Neural cell (in vitro differentiated cells): ENCODE measurements at regions not wholly inside any gene's neighbourhood (a gene's known extent, or its start where the extent isn't known, plus 50 kb on each side); places are given as distances from the start of the nearest gene placed in this dataset.

Experiments used
- H2AFZ ChIP-seq: fragments of 200-600, 300-800 bp; sonication (generic), shearing (Covaris generic); 2 replicates; pipeline ENCODE4 v1.6.0; 2014; ENCODE audit warnings: low read depth, mild to moderate bottlenecking, antibody characterized with exemption, low read length, moderate library complexity
- H3F3A ChIP-seq: fragments of 200-600 bp; shearing (Covaris generic); 2 replicates; pipeline ENCODE4 v1.6.1; 2016; ENCODE audit warnings: mild to moderate bottlenecking, moderate library complexity, mixed read lengths, antibody characterized with exemption, low read length; ENCODE audit not compliant: insufficient read depth, poor library complexity, severe bottlenecking
- H3K27ac ChIP-seq: fragments of 200-600, 300-800 bp; sonication (generic), shearing (Covaris generic); 2 replicates; pipeline ENCODE4 v1.5.1; 2014; ENCODE audit warnings: mild to moderate bottlenecking, low read length, moderate library complexity
- H3K27me3 ChIP-seq: fragments of 300-800, 200-600 bp; sonication (generic), shearing (Covaris generic); 2 replicates; pipeline ENCODE4 v1.6.0; 2014; ENCODE audit warnings: mild to moderate bottlenecking, low read depth, low read length, moderate library complexity; ENCODE audit not compliant: insufficient read depth
- H3K36me3 ChIP-seq: fragments of 300-800, 200-600 bp; sonication (generic), shearing (Covaris generic); 2 replicates; pipeline ENCODE4 v1.5.1; 2014; ENCODE audit warnings: mild to moderate bottlenecking, antibody characterized with exemption, low read length, moderate library complexity; ENCODE audit not compliant: insufficient read depth
- H3K4me2 ChIP-seq: fragments of 300-800, 200-600 bp; sonication (generic), shearing (Covaris generic); 2 replicates; pipeline ENCODE4 v1.6.0; 2014; ENCODE audit warnings: mild to moderate bottlenecking, low read length
- H3K4me3 ChIP-seq: fragments of 300-800, 200-600 bp; sonication (generic), shearing (Covaris generic); 2 replicates; pipeline ENCODE4 v1.5.1; 2014; ENCODE audit warnings: mild to moderate bottlenecking, low read length, moderate library complexity
- H3K79me2 ChIP-seq: fragments of 200-600 bp; shearing (Covaris generic); replicated peaks from 2 replicates; pipeline ENCODE4 v1.6.0; 2014; ENCODE audit warnings: mild to moderate bottlenecking, low read length, moderate library complexity; ENCODE audit not compliant: insufficient read depth
- H3K9ac ChIP-seq: fragments of 300-800, 200-600 bp; sonication (generic), shearing (Covaris generic); 2 replicates; pipeline ENCODE4 v1.6.1; 2016; ENCODE audit warnings: mild to moderate bottlenecking, low read length, mixed read lengths
- H3K9me2 ChIP-seq: fragments of 200-600 bp; shearing (Covaris generic); 2 replicates; pipeline ENCODE4 v1.6.1; 2016; ENCODE audit warnings: mild to moderate bottlenecking, low read length, mixed read lengths; ENCODE audit not compliant: insufficient read depth
- H3K9me3 ChIP-seq: fragments of 200-600, 300-800 bp; sonication (generic), shearing (Covaris generic); 2 replicates; pipeline ENCODE4 v1.6.1; 2016; ENCODE audit warnings: mild to moderate bottlenecking, mixed run types, low read length, moderate library complexity, mixed read lengths
- H4K20me1 ChIP-seq: fragments of 200-600 bp; shearing (Covaris generic); 2 replicates; pipeline ENCODE4 v1.6.1; 2016; ENCODE audit warnings: mild to moderate bottlenecking, mixed run types; ENCODE audit not compliant: insufficient read depth
- EP300 ChIP-seq: fragments of 450-650 bp; conservative IDR thresholded peaks from 2 replicates; pipeline ENCODE4 v1.6.1; 2014; ENCODE audit warnings: antibody characterized with exemption, mild to moderate bottlenecking, moderate library complexity; ENCODE audit not compliant: poor library complexity, severe bottlenecking
- EZH2 ChIP-seq: fragments of 200-600, 300-800 bp; shearing (Covaris generic), sonication (generic); IDR thresholded peaks from 2 replicates; pipeline ENCODE4 v1.6.1; 2014; ENCODE audit warnings: antibody characterized with exemption, low read length, borderline replicate concordance, mild to moderate bottlenecking; ENCODE audit not compliant: insufficient read depth, poor library complexity, severe bottlenecking
- MXI1 ChIP-seq: fragments of 450-650 bp; conservative IDR thresholded peaks from 2 replicates; pipeline ENCODE4 v1.6.1; 2014; ENCODE audit warnings: antibody characterized with exemption, mild to moderate bottlenecking; ENCODE audit not compliant: poor library complexity, severe bottlenecking
- POLR2AphosphoS5 ChIP-seq: IDR thresholded peaks from 2 replicates; pipeline ENCODE4 v1.6.1; 2012
- RAD21 ChIP-seq: fragments of 450-650 bp; conservative IDR thresholded peaks from 2 replicates; pipeline ENCODE4 v1.6.1; 2014; ENCODE audit warnings: antibody characterized with exemption, mild to moderate bottlenecking, moderate library complexity
- SMC3 ChIP-seq: fragments of 450-650 bp; conservative IDR thresholded peaks from 2 replicates; pipeline ENCODE4 v1.6.1; 2014; ENCODE audit warnings: antibody characterized with exemption, mild to moderate bottlenecking, moderate library complexity; ENCODE audit not compliant: poor library complexity
- TAF1 ChIP-seq: IDR thresholded peaks from 2 replicates; pipeline ENCODE4 v1.6.1; 2012; ENCODE audit warnings: low read depth
- TF ChIP-seq, protein P1 (sequence below): fragments of 450-650 bp; IDR thresholded peaks from 2 replicates; pipeline ENCODE4 v1.5.1; 2014; ENCODE audit warnings: antibody characterized with exemption, mild to moderate bottlenecking, moderate library complexity; ENCODE audit not compliant: poor library complexity, severe bottlenecking
- TF ChIP-seq, protein P2 (sequence below): IDR thresholded peaks from 2 replicates; pipeline ENCODE4 v1.6.1; 2012; ENCODE audit warnings: borderline replicate concordance

DNA sequence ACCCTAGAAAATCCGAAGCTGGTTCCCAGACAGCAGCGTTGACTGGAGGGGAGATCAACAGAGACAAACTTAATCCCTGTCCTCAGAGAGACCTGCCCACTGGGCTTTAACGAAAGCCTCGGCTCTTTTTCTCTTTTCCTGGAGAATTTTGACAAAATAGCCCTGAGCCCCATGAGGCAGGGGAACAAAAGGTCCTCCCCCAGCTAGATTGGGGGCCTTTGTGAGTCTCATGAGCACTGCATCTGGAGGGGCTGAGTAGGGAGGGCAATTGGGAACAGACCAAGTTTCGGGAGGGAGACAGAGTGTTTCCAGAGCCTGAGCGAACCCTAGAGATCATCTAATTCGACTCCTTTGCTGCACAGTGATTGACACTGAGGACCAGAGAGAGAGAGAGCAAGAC is 123.9 kb upstream of the HAAO start:
- Histone ChIP-seq H3F3A (no peaks in the 10 kb centered on the region), H4K20me1 (no peaks in the 10 kb centered on the region), H3K9me3 (no peaks in the 10 kb centered on the region), H3K36me3 (no peaks in the 10 kb centered on the region), H3K4me3 (no peak overlapping the region), H2AFZ (no peak overlapping the region), H3K4me2 (no peak overlapping the region), H3K27me3 (no peaks in the 10 kb centered on the region), H3K9me2 (no peaks in the 10 kb centered on the region), H3K27ac (no peak overlapping the region), H3K9ac (no peak overlapping the region), H3K79me2 (no peaks in the 10 kb centered on the region)
- TF ChIP-seq POLR2AphosphoS5 (no peak), EP300 (no peak), MXI1 (no peak), EZH2 (no peak), TAF1 (no peak), SMC3 (no peak), RAD21 (no peak)
- TF ChIP-seq, protein P1, sequence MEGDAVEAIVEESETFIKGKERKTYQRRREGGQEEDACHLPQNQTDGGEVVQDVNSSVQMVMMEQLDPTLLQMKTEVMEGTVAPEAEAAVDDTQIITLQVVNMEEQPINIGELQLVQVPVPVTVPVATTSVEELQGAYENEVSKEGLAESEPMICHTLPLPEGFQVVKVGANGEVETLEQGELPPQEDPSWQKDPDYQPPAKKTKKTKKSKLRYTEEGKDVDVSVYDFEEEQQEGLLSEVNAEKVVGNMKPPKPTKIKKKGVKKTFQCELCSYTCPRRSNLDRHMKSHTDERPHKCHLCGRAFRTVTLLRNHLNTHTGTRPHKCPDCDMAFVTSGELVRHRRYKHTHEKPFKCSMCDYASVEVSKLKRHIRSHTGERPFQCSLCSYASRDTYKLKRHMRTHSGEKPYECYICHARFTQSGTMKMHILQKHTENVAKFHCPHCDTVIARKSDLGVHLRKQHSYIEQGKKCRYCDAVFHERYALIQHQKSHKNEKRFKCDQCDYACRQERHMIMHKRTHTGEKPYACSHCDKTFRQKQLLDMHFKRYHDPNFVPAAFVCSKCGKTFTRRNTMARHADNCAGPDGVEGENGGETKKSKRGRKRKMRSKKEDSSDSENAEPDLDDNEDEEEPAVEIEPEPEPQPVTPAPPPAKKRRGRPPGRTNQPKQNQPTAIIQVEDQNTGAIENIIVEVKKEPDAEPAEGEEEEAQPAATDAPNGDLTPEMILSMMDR = no peak
- TF ChIP-seq, protein P2, sequence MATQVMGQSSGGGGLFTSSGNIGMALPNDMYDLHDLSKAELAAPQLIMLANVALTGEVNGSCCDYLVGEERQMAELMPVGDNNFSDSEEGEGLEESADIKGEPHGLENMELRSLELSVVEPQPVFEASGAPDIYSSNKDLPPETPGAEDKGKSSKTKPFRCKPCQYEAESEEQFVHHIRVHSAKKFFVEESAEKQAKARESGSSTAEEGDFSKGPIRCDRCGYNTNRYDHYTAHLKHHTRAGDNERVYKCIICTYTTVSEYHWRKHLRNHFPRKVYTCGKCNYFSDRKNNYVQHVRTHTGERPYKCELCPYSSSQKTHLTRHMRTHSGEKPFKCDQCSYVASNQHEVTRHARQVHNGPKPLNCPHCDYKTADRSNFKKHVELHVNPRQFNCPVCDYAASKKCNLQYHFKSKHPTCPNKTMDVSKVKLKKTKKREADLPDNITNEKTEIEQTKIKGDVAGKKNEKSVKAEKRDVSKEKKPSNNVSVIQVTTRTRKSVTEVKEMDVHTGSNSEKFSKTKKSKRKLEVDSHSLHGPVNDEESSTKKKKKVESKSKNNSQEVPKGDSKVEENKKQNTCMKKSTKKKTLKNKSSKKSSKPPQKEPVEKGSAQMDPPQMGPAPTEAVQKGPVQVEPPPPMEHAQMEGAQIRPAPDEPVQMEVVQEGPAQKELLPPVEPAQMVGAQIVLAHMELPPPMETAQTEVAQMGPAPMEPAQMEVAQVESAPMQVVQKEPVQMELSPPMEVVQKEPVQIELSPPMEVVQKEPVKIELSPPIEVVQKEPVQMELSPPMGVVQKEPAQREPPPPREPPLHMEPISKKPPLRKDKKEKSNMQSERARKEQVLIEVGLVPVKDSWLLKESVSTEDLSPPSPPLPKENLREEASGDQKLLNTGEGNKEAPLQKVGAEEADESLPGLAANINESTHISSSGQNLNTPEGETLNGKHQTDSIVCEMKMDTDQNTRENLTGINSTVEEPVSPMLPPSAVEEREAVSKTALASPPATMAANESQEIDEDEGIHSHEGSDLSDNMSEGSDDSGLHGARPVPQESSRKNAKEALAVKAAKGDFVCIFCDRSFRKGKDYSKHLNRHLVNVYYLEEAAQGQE = no peak

DNA sequence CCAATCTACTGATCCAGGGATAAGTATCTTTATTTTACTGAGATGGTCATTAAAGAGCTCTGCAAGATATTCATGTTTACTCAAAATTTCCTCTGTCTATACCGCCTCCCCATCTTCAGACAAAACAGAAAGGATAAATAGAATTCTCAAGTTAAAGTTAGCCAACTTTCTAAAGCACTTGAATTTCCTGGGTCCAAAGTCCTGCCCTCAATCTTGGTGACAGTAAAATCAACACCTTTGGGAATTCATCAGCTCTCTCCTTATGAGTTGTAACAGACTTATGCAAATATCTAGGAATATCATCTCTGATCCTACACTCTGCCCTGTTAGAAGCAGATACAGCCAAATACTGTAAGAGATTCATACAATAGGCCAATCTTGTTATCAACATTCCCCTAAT is 122.5 kb upstream of the HAAO start:
- Histone ChIP-seq H3K27me3 (no peaks in the 10 kb centered on the region), H3K4me3 (no peak overlapping the region), H4K20me1 (no peaks in the 10 kb centered on the region), H3K27ac (no peak overlapping the region), H3K9ac (no peak overlapping the region), H3K4me2 (no peak overlapping the region), H3F3A (no peaks in the 10 kb centered on the region), H3K9me3 (no peaks in the 10 kb centered on the region), H2AFZ (no peak overlapping the region), H3K9me2 (no peaks in the 10 kb centered on the region), H3K36me3 (no peaks in the 10 kb centered on the region), H3K79me2 (no peaks in the 10 kb centered on the region)
- no peak for TF ChIP-seq TAF1
- TF ChIP-seq RAD21 = no peak
- no peak for TF ChIP-seq SMC3
- no peak for TF ChIP-seq EZH2
- no peak for TF ChIP-seq EP300
- TF ChIP-seq POLR2AphosphoS5 = no peak
- TF ChIP-seq, protein P1 = no peak
- TF ChIP-seq MXI1 = no peak
- TF ChIP-seq, protein P2 = no peak
